ENCODE measurements at regions not wholly inside any gene's neighbourhood (a gene's known extent, or its start where the extent isn't known, plus 50 kb on each side); places are given as distances from the start of the nearest gene placed in this dataset.
A peak's percentile ranks its signal among the peaks of the same experiment; 100 is the strongest.

DNA sequence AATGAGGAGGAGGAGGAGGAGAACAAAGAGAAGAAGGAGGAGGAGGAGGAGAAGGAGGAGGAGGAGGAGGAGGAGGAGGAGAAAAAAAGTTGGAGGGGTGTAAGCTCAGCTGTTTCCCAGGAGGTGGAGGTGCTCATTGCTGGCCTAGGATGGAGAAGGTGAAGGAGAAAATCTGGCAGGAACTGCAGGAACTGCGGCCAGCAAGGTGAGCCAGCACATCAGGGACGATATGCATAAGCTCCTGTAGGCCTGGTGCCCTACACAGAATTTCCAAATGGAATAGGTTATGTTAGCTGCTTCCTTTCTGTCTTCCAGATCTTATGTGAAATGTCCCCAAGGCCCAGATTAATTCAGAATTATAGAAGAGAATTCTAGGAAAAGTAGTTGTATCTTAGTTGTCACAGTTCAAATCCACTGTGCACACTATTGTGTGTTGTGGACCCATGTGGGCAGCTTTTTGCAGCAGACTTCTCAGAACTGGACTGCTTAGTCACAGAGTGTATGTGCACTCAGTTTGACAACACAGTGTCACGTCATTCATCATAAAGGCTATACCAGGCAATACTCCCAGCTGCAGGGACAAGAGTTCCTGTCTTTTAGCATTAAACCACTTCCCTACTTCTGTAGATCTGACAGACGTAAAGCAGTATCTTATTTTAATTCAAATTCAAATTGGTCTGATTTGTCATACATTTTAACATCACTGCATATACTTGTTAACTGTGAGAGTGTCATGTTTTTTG is 303.7 kb downstream of the HLX start:
- no peak for DNase-seq (ENCODE audit: low read depth)
- H3K4me3 ChIP-seq (replicated peaks; ENCODE audit: low read depth, low read length) = no peak overlapping the region
- TF ChIP-seq CTCF (IDR thresholded peaks at IDR 0.05; ENCODE audit: low read length, missing control alignments) = no peak

DNA sequence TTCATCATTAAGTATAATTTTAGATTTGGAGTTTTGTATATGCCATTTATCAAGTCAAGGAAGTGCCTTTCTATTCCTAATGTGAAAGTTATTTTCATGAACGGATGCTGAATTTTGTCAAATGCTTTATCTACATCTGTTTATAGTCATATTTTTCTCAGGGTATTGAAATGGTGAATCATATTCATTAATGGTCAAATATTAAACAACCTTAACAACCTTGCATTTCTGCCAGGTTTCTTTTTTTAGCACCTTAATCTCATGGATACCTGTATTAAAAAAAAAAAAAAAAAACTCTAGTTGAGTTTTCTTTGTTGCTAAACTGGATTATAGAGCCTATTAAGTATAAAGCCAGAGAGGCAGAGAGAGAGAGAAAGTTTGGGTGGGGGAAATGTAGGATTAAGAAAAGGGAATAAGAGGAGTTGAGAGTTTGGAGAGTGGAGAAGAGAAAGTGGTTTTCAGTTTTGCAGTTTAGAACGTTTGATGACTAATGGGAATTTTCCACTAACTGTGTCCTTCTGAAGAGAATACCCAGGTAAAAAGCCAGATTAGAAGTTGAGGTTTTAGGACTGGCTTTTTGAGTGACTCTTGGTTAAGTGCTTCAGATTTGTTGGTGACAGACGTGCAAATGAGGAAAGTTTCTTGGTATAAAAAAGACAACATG is 305.0 kb downstream of the HLX start:
- DNase-seq (ENCODE audit: low read depth) = no peak
- TF ChIP-seq CTCF (IDR thresholded peaks at IDR 0.05; ENCODE audit: low read length, missing control alignments) = no peak
- H3K4me3 ChIP-seq (replicated peaks; ENCODE audit: low read depth, low read length) = no peak overlapping the region

GRCh38 chr1:221187174-221187573 is 307.9 kb downstream of the HLX start:
- no peak overlapping the region for H3K4me3 ChIP-seq (replicated peaks; ENCODE audit: low read depth, low read length)
- TF ChIP-seq CTCF (IDR thresholded peaks at IDR 0.05; ENCODE audit: low read length, missing control alignments) = no peak
- DNase-seq (ENCODE audit: low read depth) = peak; percentile 4

DNA sequence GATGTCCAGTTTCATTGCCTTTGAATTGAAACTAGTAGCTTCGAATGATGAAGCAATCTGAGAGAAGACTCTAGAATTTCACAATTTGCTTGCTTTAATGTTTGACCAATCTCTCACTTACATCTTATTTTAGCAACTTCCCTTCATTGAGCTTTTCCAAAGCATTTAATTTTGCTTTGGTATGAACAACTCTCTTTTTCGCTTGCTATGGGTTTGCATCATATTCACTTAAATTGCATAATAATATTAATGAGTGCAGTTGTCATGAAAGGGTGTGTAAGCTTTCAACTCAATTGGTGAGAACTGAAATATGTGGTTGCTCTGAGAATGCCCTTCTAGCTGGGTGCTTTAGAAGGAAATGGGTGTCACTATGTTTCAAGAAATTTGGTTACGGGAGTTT is 309.2 kb downstream of the HLX start:
- no peak overlapping the region for H3K4me3 ChIP-seq (replicated peaks; ENCODE audit: low read depth, low read length)
- DNase-seq (ENCODE audit: low read depth) = peak; percentile 8
- TF ChIP-seq CTCF (IDR thresholded peaks at IDR 0.05; ENCODE audit: low read length, missing control alignments) = no peak

DNA sequence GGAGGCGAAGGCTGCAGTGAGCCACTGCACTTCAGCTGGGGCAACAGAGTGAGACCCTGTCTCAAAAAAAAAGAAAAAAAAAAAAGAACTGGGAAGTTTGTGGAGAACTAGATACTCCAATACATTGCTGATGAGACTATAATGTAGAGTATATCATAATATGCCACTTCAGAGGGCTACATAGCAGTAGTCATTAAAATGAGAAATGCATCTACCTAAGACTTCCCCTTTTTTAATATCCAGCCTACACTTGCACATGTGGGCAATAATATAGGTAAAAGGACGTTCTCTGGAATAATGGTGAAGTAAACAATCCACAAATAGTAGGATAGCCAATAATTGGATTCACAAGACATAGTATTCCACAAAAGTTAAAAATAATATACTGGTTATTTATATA is 311.0 kb downstream of the HLX start:
- TF ChIP-seq CTCF (IDR thresholded peaks at IDR 0.05; ENCODE audit: low read length, missing control alignments) = no peak
- H3K4me3 ChIP-seq (replicated peaks; ENCODE audit: low read depth, low read length) = no peak overlapping the region
- no peak for DNase-seq (ENCODE audit: low read depth)

GRCh38 chr1:221192055-221192454 is 312.8 kb downstream of the HLX start:
- no peak for DNase-seq (ENCODE audit: low read depth)
- no peak for TF ChIP-seq CTCF (IDR thresholded peaks at IDR 0.05; ENCODE audit: low read length, missing control alignments)
- H3K4me3 ChIP-seq (replicated peaks; ENCODE audit: low read depth, low read length) = no peak overlapping the region

- H3K4me3 ChIP-seq (replicated peaks; ENCODE audit: low read depth, low read length) = no peak overlapping the region
- no peak for TF ChIP-seq CTCF (IDR thresholded peaks at IDR 0.05; ENCODE audit: low read length, missing control alignments)
- DNase-seq (ENCODE audit: low read depth) = no peak
These were observed 321.2 kb downstream of the HLX start for GRCh38 chr1:221200464-221200863.

Measured in fibroblast of pulmonary artery (primary cell).